ENCODE measurements at regions not wholly inside any gene's neighbourhood (a gene's known extent, or its start where the extent isn't known, plus 50 kb on each side); places are given as distances from the start of the nearest gene placed in this dataset.

GRCh38 chr2:104473546-104473945, 380.4 kb upstream of the POU3F3 start (continued):
- TF ChIP-seq, protein P1, sequence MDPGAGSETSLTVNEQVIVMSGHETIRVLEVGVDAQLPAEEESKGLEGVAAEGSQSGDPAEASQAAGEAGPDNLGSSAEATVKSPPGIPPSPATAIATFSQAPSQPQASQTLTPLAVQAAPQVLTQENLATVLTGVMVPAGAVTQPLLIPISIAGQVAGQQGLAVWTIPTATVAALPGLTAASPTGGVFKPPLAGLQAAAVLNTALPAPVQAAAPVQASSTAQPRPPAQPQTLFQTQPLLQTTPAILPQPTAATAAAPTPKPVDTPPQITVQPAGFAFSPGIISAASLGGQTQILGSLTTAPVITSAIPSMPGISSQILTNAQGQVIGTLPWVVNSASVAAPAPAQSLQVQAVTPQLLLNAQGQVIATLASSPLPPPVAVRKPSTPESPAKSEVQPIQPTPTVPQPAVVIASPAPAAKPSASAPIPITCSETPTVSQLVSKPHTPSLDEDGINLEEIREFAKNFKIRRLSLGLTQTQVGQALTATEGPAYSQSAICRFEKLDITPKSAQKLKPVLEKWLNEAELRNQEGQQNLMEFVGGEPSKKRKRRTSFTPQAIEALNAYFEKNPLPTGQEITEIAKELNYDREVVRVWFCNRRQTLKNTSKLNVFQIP (CRISPR knock-in tag; IDR thresholded peaks at IDR 0.05; ENCODE audit: borderline replicate concordance, low read depth), result no peak
- TF ChIP-seq TSHZ2 (CRISPR knock-in tag; IDR thresholded peaks at IDR 0.05) (no peak), CSDC2 (CRISPR knock-in tag; IDR thresholded peaks at IDR 0.05) (no peak)

GRCh38 chr2:104474716-104475115, 379.2 kb upstream of the POU3F3 start:
- TF ChIP-seq ZNF70 (CRISPR knock-in tag; IDR thresholded peaks at IDR 0.05) (no peak), CSDC2 (CRISPR knock-in tag; IDR thresholded peaks at IDR 0.05) (no peak), ISL1 (CRISPR knock-in tag; IDR thresholded peaks at IDR 0.05) (no peak), SNAI2 (CRISPR knock-in tag; IDR thresholded peaks at IDR 0.05) (no peak), ARNTL (CRISPR knock-in tag; IDR thresholded peaks at IDR 0.05; ENCODE audit: borderline replicate concordance, low read depth) (no peak), TCF4 (CRISPR knock-in tag; IDR thresholded peaks at IDR 0.05; ENCODE audit: borderline replicate concordance) (no peak), ESRRG (CRISPR knock-in tag; IDR thresholded peaks at IDR 0.05) (no peak), PPARA (CRISPR knock-in tag; IDR thresholded peaks at IDR 0.05; ENCODE audit: borderline replicate concordance) (no peak)
- TF ChIP-seq, protein P1 (CRISPR knock-in tag; IDR thresholded peaks at IDR 0.05; ENCODE audit: borderline replicate concordance, low read depth), result no peak
- TF ChIP-seq, protein P2, sequence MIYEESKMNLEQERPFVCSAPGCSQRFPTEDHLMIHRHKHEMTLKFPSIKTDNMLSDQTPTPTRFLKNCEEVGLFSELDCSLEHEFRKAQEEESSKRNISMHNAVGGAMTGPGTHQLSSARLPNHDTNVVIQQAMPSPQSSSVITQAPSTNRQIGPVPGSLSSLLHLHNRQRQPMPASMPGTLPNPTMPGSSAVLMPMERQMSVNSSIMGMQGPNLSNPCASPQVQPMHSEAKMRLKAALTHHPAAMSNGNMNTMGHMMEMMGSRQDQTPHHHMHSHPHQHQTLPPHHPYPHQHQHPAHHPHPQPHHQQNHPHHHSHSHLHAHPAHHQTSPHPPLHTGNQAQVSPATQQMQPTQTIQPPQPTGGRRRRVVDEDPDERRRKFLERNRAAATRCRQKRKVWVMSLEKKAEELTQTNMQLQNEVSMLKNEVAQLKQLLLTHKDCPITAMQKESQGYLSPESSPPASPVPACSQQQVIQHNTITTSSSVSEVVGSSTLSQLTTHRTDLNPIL (CRISPR knock-in tag; IDR thresholded peaks at IDR 0.05; ENCODE audit: low read depth), result no peak

DNA sequence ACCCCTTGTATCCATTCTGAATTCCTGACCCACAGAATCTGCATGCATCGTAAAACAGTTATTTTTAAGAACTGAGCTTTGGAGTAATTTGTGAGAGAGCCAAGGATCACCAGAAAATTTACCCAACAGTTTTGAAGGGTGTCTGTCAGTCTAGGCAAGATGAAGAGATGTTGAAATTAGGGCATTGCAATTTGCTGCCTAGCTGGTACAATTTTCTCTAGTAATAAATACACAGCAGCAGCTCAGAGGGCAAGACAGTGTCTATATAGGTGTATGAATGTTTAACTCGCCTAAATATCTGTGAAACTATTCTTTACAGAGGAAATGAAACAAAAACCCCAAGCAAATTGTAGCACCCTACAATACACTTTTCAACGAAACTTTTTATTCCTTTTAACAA, 377.8 kb upstream of the POU3F3 start:
- no peak for TF ChIP-seq SNAI2 (CRISPR knock-in tag; IDR thresholded peaks at IDR 0.05)
- no peak for TF ChIP-seq BACH2 (CRISPR knock-in tag; IDR thresholded peaks at IDR 0.05; ENCODE audit: borderline replicate concordance)
- TF ChIP-seq TCF4 (CRISPR knock-in tag; IDR thresholded peaks at IDR 0.05; ENCODE audit: borderline replicate concordance), result no peak
- TF ChIP-seq ZNF565 (CRISPR knock-in tag; conservative IDR thresholded peaks at IDR 0.05; ENCODE audit: low read depth), result no peak
- TF ChIP-seq ZFP3 (CRISPR knock-in tag; IDR thresholded peaks at IDR 0.05), result no peak
- no peak for TF ChIP-seq ARNTL (CRISPR knock-in tag; IDR thresholded peaks at IDR 0.05; ENCODE audit: borderline replicate concordance, low read depth)
- TF ChIP-seq ZC3H10 (CRISPR knock-in tag; IDR thresholded peaks at IDR 0.05), result no peak
- no peak for TF ChIP-seq ISL1 (CRISPR knock-in tag; IDR thresholded peaks at IDR 0.05)
- TF ChIP-seq PPARA (CRISPR knock-in tag; IDR thresholded peaks at IDR 0.05; ENCODE audit: borderline replicate concordance), result no peak
- no peak for TF ChIP-seq OSR1 (CRISPR knock-in tag; IDR thresholded peaks at IDR 0.05)
- no peak for TF ChIP-seq PATZ1 (CRISPR knock-in tag; IDR thresholded peaks at IDR 0.05; ENCODE audit: borderline replicate concordance)
- TF ChIP-seq, protein P1 (CRISPR knock-in tag; IDR thresholded peaks at IDR 0.05; ENCODE audit: borderline replicate concordance, low read depth), result no peak
- no peak for TF ChIP-seq ESRRG (CRISPR knock-in tag; IDR thresholded peaks at IDR 0.05)
- no peak for TF ChIP-seq CSDC2 (CRISPR knock-in tag; IDR thresholded peaks at IDR 0.05)
- no peak for TF ChIP-seq RARB (CRISPR knock-in tag; IDR thresholded peaks at IDR 0.05)
- TF ChIP-seq ZNF8 (CRISPR knock-in tag; IDR thresholded peaks at IDR 0.05), result no peak
- TF ChIP-seq ZFP30 (CRISPR knock-in tag; IDR thresholded peaks at IDR 0.05), result no peak
- TF ChIP-seq TSHZ2 (CRISPR knock-in tag; IDR thresholded peaks at IDR 0.05), result no peak
- no peak for TF ChIP-seq GLIS3 (CRISPR knock-in tag; IDR thresholded peaks at IDR 0.05)
- TF ChIP-seq ZNF70 (CRISPR knock-in tag; IDR thresholded peaks at IDR 0.05), result no peak

More at GRCh38 chr2:104474716-104475115, 379.2 kb upstream of the POU3F3 start:
- no peak for ATAC-seq

More for the DNA sequence above, 377.8 kb upstream of the POU3F3 start:
- no peak for ATAC-seq

Measured in SK-N-SH treated with all-trans-retinoic acid at 6 μM for 48 hours (cell line).